ENCODE measurements at regions not wholly inside any gene's neighbourhood (a gene's known extent, or its start where the extent isn't known, plus 50 kb on each side); places are given as distances from the start of the nearest gene placed in this dataset.

DNA sequence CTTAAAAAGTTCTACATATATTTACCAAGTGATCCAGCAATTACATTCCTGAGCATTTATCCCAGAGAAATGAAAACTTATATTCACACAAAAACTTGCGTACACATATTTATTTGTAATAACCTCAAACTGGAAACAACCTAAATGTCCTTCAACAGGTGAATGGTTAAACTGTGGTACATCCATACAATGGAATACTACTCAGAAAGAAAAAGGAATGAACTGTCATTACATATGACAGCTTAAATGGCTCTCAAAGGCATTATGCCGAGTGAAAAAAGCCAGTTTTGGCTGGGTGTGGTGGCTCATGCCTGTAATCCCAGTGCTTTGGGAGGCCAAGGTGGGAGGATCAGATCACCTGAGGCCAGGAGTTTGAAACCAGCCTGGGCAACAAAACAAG, 79.1 kb upstream of the DYNC1I2 start:
- TF ChIP-seq, protein P1, sequence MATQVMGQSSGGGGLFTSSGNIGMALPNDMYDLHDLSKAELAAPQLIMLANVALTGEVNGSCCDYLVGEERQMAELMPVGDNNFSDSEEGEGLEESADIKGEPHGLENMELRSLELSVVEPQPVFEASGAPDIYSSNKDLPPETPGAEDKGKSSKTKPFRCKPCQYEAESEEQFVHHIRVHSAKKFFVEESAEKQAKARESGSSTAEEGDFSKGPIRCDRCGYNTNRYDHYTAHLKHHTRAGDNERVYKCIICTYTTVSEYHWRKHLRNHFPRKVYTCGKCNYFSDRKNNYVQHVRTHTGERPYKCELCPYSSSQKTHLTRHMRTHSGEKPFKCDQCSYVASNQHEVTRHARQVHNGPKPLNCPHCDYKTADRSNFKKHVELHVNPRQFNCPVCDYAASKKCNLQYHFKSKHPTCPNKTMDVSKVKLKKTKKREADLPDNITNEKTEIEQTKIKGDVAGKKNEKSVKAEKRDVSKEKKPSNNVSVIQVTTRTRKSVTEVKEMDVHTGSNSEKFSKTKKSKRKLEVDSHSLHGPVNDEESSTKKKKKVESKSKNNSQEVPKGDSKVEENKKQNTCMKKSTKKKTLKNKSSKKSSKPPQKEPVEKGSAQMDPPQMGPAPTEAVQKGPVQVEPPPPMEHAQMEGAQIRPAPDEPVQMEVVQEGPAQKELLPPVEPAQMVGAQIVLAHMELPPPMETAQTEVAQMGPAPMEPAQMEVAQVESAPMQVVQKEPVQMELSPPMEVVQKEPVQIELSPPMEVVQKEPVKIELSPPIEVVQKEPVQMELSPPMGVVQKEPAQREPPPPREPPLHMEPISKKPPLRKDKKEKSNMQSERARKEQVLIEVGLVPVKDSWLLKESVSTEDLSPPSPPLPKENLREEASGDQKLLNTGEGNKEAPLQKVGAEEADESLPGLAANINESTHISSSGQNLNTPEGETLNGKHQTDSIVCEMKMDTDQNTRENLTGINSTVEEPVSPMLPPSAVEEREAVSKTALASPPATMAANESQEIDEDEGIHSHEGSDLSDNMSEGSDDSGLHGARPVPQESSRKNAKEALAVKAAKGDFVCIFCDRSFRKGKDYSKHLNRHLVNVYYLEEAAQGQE (IDR thresholded peaks at IDR 0.05; ENCODE audit: insufficient replicate concordance, low read depth) = no peak
- TF ChIP-seq, protein P2, sequence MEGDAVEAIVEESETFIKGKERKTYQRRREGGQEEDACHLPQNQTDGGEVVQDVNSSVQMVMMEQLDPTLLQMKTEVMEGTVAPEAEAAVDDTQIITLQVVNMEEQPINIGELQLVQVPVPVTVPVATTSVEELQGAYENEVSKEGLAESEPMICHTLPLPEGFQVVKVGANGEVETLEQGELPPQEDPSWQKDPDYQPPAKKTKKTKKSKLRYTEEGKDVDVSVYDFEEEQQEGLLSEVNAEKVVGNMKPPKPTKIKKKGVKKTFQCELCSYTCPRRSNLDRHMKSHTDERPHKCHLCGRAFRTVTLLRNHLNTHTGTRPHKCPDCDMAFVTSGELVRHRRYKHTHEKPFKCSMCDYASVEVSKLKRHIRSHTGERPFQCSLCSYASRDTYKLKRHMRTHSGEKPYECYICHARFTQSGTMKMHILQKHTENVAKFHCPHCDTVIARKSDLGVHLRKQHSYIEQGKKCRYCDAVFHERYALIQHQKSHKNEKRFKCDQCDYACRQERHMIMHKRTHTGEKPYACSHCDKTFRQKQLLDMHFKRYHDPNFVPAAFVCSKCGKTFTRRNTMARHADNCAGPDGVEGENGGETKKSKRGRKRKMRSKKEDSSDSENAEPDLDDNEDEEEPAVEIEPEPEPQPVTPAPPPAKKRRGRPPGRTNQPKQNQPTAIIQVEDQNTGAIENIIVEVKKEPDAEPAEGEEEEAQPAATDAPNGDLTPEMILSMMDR (IDR thresholded peaks at IDR 0.05; ENCODE audit: insufficient read depth, low read length) = no peak
- no peak for TF ChIP-seq POLR2AphosphoS5 (IDR thresholded peaks at IDR 0.05; ENCODE audit: low read depth)
- no peak for DNase-seq (ENCODE audit: low read depth in 1 of 2, low spot score in 1 of 2)
- H3K27ac ChIP-seq (replicated peaks) = no peak overlapping the region
- H3K27me3 ChIP-seq (ENCODE audit: insufficient read depth, poor library complexity, severe bottlenecking) = no peaks in the 10 kb centered on the region
- H3K4me3 ChIP-seq (replicated peaks; ENCODE audit: insufficient read depth, low read length) = no peak overlapping the region

DNA sequence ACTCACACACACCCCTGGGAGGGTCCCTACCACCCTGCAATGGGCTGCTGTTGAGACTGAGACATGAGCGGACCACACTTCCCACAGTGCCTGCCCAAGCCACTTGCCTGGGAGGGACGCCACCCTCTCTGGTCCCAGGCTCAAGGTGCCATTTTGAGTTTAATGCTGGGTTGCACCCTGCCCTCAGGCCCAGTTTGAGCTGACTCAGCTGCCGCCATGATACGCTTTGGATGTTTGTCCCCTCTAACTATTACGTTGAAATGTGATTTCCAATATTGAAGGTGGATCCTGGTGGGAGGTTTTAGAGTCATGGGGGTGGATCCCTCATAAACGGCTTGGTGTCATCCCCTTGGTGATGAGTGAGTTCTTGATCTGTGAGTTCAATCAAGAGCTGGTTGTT, 76.4 kb upstream of the DYNC1I2 start:
- H3K27ac ChIP-seq (replicated peaks) = no peak overlapping the region
- TF ChIP-seq SPI1 (IDR thresholded peaks at IDR 0.05; ENCODE audit: borderline replicate concordance, low read depth) = no peak
- TF ChIP-seq, protein P2 (IDR thresholded peaks at IDR 0.05; ENCODE audit: insufficient read depth, low read length) = no peak
- no peak for DNase-seq (ENCODE audit: low read depth in 1 of 2, low spot score in 1 of 2)
- no peak overlapping the region for H3K4me3 ChIP-seq (replicated peaks; ENCODE audit: insufficient read depth, low read length)
- no peaks in the 10 kb centered on the region for H3K27me3 ChIP-seq (ENCODE audit: insufficient read depth, poor library complexity, severe bottlenecking)

DNA sequence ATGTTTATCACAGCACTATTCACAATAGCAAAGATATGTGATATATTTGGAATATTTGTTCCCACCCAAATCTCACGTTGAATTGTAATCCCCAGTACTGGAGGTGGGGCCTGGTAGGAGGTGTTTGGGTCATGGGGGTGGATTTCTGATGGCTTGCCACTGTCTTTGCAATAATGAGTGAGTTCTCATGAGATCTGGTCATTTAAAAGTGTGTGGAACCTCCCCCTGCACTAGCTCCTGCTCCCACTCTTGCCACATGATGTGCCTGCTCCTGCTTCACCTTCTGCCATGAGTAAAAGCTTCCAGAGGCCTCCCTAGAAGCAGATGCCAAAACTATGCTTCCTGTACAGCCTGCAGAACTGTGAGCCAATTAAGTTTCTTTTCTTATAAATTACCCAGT, 72.2 kb upstream of the DYNC1I2 start:
- H3K27ac ChIP-seq (replicated peaks) = no peak overlapping the region
- no peaks in the 10 kb centered on the region for H3K27me3 ChIP-seq (ENCODE audit: insufficient read depth, poor library complexity, severe bottlenecking)
- TF ChIP-seq, protein P1 (IDR thresholded peaks at IDR 0.05; ENCODE audit: insufficient replicate concordance, low read depth) = no peak
- TF ChIP-seq SPI1 (IDR thresholded peaks at IDR 0.05; ENCODE audit: borderline replicate concordance, low read depth) (no peak), GABPA (IDR thresholded peaks at IDR 0.05; ENCODE audit: low read depth) (no peak), POLR2AphosphoS5 (IDR thresholded peaks at IDR 0.05; ENCODE audit: low read depth) (no peak)
- TF ChIP-seq, protein P2 (IDR thresholded peaks at IDR 0.05; ENCODE audit: insufficient read depth, low read length) = no peak
- DNase-seq (ENCODE audit: low read depth in 1 of 2, low spot score in 1 of 2) = no peak
- no peak overlapping the region for H3K4me3 ChIP-seq (replicated peaks; ENCODE audit: insufficient read depth, low read length)

DNA sequence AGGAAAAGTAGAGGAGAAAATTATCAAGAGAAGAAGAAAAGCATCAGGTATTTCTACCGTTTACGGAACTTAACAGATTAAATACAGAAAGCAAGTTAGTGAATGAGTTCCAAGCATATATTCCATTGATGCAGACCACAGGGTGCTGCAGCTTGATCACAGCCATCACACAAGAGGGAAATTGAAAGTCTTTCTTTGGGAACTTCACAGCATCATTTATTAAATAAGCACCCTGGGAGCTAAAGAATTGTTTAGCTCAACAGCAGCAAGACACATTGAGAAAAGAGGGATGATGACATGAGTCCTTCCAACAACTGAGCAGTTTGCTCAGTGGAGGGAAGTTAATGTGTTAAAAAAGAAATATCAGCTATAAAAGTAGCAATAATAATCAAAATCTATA, 69.3 kb upstream of the DYNC1I2 start:
- TF ChIP-seq SPI1 (IDR thresholded peaks at IDR 0.05; ENCODE audit: borderline replicate concordance, low read depth) (no peak), GABPA (IDR thresholded peaks at IDR 0.05; ENCODE audit: low read depth) (no peak), POLR2AphosphoS5 (IDR thresholded peaks at IDR 0.05; ENCODE audit: low read depth) (no peak)
- TF ChIP-seq, protein P1 (IDR thresholded peaks at IDR 0.05; ENCODE audit: insufficient replicate concordance, low read depth) = no peak
- TF ChIP-seq, protein P2 (IDR thresholded peaks at IDR 0.05; ENCODE audit: insufficient read depth, low read length) = no peak
- Histone ChIP-seq H3K27me3 (ENCODE audit: insufficient read depth, poor library complexity, severe bottlenecking) (no peaks in the 10 kb centered on the region), H3K27ac (replicated peaks) (no peak overlapping the region), H3K4me3 (replicated peaks; ENCODE audit: insufficient read depth, low read length) (no peak overlapping the region)
- DNase-seq (ENCODE audit: low read depth in 1 of 2, low spot score in 1 of 2) = no peak
